CD4-positive, alpha-beta T cell (primary cell): ENCODE measurements at regions not wholly inside any gene's neighbourhood (a gene's known extent, or its start where the extent isn't known, plus 50 kb on each side); places are given as distances from the start of the nearest gene placed in this dataset.

Experiments
- ATAC-seq: fragments of 200-7000 bp; cut with Tn5 transposase; one replicate; pipeline ENCODE4 v1.10.0; 2022; ENCODE audit warnings: mild to moderate bottlenecking; ENCODE audit not compliant: poor library complexity
- CTCF ChIA-PET: fragments of 350-600 bp; sonication (Branson Sonifier 250); formaldehyde crosslinking; loops from one replicate; lab custom pipeline; 2021; ENCODE audit warnings: antibody characterized with exemption, inconsistent platforms; lab: Charles Lee
- POLR2A ChIA-PET: fragments of 350-600 bp; sonication (Branson Sonifier 250); formaldehyde crosslinking; loops from one replicate; lab custom pipeline; 2021; ENCODE audit warnings: antibody characterized with exemption, inconsistent platforms; lab: Charles Lee
- DNase-seq, 14 experiments: peaks; one replicate each; pipeline ENCODE4 v3.0.0-alpha.2; 2013 to 2020; ENCODE audit warnings: mixed read lengths in 2 of 14
- H3K27ac ChIP-seq, 2 donors: one replicate each; pipeline versions ENCODE4 v1.5.1 to v1.7.0; 2013; ENCODE audit warnings: low read length in 2 of 2, low read depth in 1 of 2, mild to moderate bottlenecking in 1 of 2
- H3K27me3 ChIP-seq, 2 experiments: 1 replicate in 1 of 2; 2 replicates in 1 of 2; pipeline versions ENCODE4 v1.6.1 to v1.7.0; 2013; ENCODE audit warnings: low read length in 2 of 2, control low read depth in 1 of 2, mild to moderate bottlenecking in 1 of 2, moderate library complexity in 1 of 2; ENCODE audit not compliant: insufficient read depth in 2 of 2, control insufficient read depth in 1 of 2
- H3K36me3 ChIP-seq: one replicate; pipeline ENCODE4 v1.6.1; 2013; ENCODE audit warnings: low read length, control low read depth; ENCODE audit not compliant: insufficient read depth
- H3K4me1 ChIP-seq: one replicate; pipeline ENCODE4 v1.6.1; 2013; ENCODE audit warnings: low read length, control low read depth; ENCODE audit not compliant: insufficient read depth
- H3K4me3 ChIP-seq: one replicate; pipeline ENCODE4 v1.5.1; 2013; ENCODE audit warnings: mild to moderate bottlenecking, low read length, moderate library complexity
- H3K9me3 ChIP-seq, 2 experiments: 1 replicate in 1 of 2; 2 replicates in 1 of 2; pipeline versions ENCODE4 v1.6.1 to v1.7.0; 2013; ENCODE audit warnings: low read length in 2 of 2, mild to moderate bottlenecking in 2 of 2, control low read depth in 1 of 2, moderate library complexity in 1 of 2; ENCODE audit not compliant: control insufficient read depth in 1 of 2, insufficient read depth in 1 of 2
- H3K27ac Mint-ChIP-seq: one replicate; pipeline ENCODE4 v1.8.0; 2020; ENCODE audit warnings: mixed read lengths
- H3K27me3 Mint-ChIP-seq: one replicate; pipeline ENCODE4 v1.8.0; 2021; ENCODE audit warnings: mixed read lengths
- H3K36me3 Mint-ChIP-seq: one replicate; pipeline ENCODE4 v1.8.0; 2021; ENCODE audit warnings: low read depth, mixed read lengths
- H3K4me1 Mint-ChIP-seq: one replicate; pipeline ENCODE4 v1.8.0; 2021; ENCODE audit warnings: low read depth, mixed read lengths
- H3K4me3 Mint-ChIP-seq: one replicate; pipeline ENCODE4 v1.8.0; 2020; ENCODE audit warnings: mild to moderate bottlenecking, mixed read lengths
- H3K9me3 Mint-ChIP-seq: one replicate; pipeline ENCODE4 v1.8.0; 2020; ENCODE audit warnings: mixed read lengths
- intact Hi-C, 2 experiments: fragments of 100-400 bp; cut with DNase I in 1 of 2; cut with micrococcal nuclease in 1 of 2; formaldehyde crosslinking; loops; one replicate each; pipeline versions ENCODE4 v1.15.1 to v1.9.0; 2023 to 2025; cut with DNase I, micrococcal nuclease
- TF ChIP-seq, protein P1 (sequence below): fragments of 200-600 bp; IDR thresholded peaks from one replicate; pipeline ENCODE4 v1.8.0; 2022; ENCODE audit warnings: antibody characterized with exemption, mild to moderate bottlenecking

DNA sequence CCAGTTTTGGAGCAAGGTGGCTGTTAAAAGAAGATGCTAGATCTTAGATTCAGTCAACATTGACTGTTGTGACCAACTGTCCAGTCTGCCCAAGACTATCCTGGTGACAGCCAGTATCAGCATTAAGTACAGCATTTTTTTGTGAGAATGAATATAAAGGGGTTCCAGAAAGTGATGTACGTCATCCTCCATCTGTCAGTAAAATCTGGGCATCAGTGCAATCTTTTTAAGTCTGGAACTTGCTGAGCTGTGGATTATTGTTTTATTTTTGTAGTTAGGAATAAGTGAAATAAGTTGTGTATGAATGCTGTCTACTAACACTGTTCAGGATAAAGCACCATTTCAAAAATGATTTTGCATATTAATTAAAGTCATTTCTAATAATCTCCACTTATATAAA is 1020.0 kb upstream of the GHITM start:
- Histone ChIP-seq H3K4me1 (no peaks in the 10 kb centered on the region), H3K27me3 (no peaks in the 10 kb centered on the region), H3K36me3 (no peaks in the 10 kb centered on the region), H3K9me3 (no peaks in the 10 kb centered on the region), H3K27ac (no peak overlapping the region), H3K4me3 (no peak overlapping the region)
- H3K4me1 Mint-ChIP-seq: no peaks in the 10 kb centered on the region
- intact Hi-C loops: no loop called here
- H3K27ac Mint-ChIP-seq: no peak overlapping the region
- H3K9me3 Mint-ChIP-seq: peaks cover 10% of the 10 kb centered on the region
- no peaks in the 10 kb centered on the region for H3K36me3 Mint-ChIP-seq
- ChIA-PET POLR2A (no interaction called here), CTCF (no interaction called here)
- DNase-seq: no peak
- no peak for ATAC-seq
- H3K27me3 Mint-ChIP-seq: no peaks in the 10 kb centered on the region
- H3K4me3 Mint-ChIP-seq: no peak overlapping the region
- TF ChIP-seq, protein P1, sequence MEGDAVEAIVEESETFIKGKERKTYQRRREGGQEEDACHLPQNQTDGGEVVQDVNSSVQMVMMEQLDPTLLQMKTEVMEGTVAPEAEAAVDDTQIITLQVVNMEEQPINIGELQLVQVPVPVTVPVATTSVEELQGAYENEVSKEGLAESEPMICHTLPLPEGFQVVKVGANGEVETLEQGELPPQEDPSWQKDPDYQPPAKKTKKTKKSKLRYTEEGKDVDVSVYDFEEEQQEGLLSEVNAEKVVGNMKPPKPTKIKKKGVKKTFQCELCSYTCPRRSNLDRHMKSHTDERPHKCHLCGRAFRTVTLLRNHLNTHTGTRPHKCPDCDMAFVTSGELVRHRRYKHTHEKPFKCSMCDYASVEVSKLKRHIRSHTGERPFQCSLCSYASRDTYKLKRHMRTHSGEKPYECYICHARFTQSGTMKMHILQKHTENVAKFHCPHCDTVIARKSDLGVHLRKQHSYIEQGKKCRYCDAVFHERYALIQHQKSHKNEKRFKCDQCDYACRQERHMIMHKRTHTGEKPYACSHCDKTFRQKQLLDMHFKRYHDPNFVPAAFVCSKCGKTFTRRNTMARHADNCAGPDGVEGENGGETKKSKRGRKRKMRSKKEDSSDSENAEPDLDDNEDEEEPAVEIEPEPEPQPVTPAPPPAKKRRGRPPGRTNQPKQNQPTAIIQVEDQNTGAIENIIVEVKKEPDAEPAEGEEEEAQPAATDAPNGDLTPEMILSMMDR: no peak

DNA sequence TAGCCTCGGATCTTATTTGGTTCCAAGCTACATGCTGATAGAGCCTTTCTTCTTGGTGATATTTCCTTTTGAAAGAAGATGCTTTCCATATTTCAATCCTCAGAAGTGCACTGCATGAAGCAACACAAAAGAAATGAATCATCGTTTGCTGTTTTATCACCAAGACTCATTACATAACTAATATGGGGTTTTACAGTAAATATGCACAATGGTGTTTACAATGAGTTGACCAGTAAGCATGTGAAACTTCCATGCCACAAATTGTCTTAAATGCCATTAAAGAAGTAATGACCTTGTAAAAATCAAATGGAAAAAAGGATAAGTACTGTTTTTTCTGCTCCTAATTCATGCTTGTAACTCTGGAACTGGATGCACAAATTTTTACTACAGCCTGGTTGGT is 1017.0 kb upstream of the GHITM start:
- Mint-ChIP-seq H3K4me1 (no peaks in the 10 kb centered on the region), H3K27me3 (no peaks in the 10 kb centered on the region), H3K4me3 (no peak overlapping the region), H3K27ac (no peak overlapping the region), H3K36me3 (no peaks in the 10 kb centered on the region), H3K9me3 (peaks cover 8% of the 10 kb centered on the region)
- H3K4me1 ChIP-seq: no peaks in the 10 kb centered on the region
- DNase-seq (no peak), ATAC-seq (no peak)
- H3K27me3 ChIP-seq: no peaks in the 10 kb centered on the region
- H3K27ac ChIP-seq: no peak overlapping the region
- TF ChIP-seq, protein P1: no peak
- POLR2A ChIA-PET: no interaction called here
- CTCF ChIA-PET: no interaction called here
- intact Hi-C loops: no loop called here
- no peak overlapping the region for H3K4me3 ChIP-seq
- H3K36me3 ChIP-seq: no peaks in the 10 kb centered on the region
- no peaks in the 10 kb centered on the region for H3K9me3 ChIP-seq

DNA sequence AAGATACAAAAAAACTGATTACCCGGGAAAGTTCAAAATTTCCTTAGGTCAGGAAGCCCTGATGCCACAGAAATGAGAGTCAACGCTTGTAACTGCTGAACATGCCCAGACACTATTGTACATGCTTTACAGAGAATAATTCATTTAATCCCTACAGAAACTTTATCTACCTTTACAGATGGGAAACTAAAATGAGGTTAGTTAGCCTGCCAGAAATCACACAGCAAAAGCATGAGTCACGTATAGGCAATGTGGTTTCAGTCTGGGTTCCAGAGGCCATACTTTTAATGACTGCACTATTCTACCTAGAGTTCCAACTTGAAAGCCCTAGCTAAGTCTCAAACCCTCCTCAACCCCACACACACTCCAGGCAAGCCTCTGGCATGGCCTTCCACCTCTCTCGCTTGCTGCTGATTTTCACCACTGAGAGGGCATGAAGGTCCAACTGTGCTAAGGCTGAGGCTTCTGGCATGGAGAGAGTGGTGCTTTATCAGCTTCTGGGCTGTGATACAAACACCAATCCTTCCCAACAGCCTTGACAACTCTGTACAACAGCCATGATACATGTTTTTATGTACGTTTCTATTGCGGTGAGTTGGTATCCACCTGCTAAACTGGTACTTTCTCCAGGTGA is 1011.2 kb upstream of the GHITM start:
- H3K36me3 ChIP-seq: no peaks in the 10 kb centered on the region
- Mint-ChIP-seq H3K4me1 (no peaks in the 10 kb centered on the region), H3K9me3 (peaks cover 11% of the 10 kb centered on the region), H3K4me3 (no peak overlapping the region), H3K27ac (no peak overlapping the region), H3K27me3 (no peaks in the 10 kb centered on the region), H3K36me3 (no peaks in the 10 kb centered on the region)
- intact Hi-C loops: no loop called here
- POLR2A ChIA-PET: no interaction called here
- peaks cover 0 to 3% of the 10 kb centered on the region in 2 experiments for H3K9me3 ChIP-seq
- no peak for DNase-seq
- no peak overlapping the region for H3K4me3 ChIP-seq
- no peak for ATAC-seq
- no peak overlapping the region for H3K27ac ChIP-seq
- H3K4me1 ChIP-seq: no peaks in the 10 kb centered on the region
- CTCF ChIA-PET: no interaction called here
- H3K27me3 ChIP-seq: no peaks in the 10 kb centered on the region
- TF ChIP-seq, protein P1: no peak
